ENCODE measurements at regions not wholly inside any gene's neighbourhood (a gene's known extent, or its start where the extent isn't known, plus 50 kb on each side); places are given as distances from the start of the nearest gene placed in this dataset.

- H3K4me1 Mint-ChIP-seq, result peaks cover 7% of the 10 kb centered on the region
- DNase-seq, result no peak
- peaks cover 4% of the 10 kb centered on the region for H3K27me3 Mint-ChIP-seq
- no peak overlapping the region for H3K27ac Mint-ChIP-seq
- no peaks in the 10 kb centered on the region for H3K36me3 Mint-ChIP-seq
- H3K4me3 Mint-ChIP-seq, result no peak overlapping the region
- no peaks in the 10 kb centered on the region for H3K9me3 Mint-ChIP-seq
These were observed 55.7 kb upstream of the PHACTR2 start for GRCh38 chr6:143621876-143622605.

GRCh38 chr6:143621159-143621873, 56.4 kb upstream of the PHACTR2 start:
- Mint-ChIP-seq H3K27me3 (peaks cover 4% of the 10 kb centered on the region), H3K27ac (no peak overlapping the region), H3K36me3 (no peaks in the 10 kb centered on the region), H3K9me3 (no peaks in the 10 kb centered on the region), H3K4me1 (peaks cover 10% of the 10 kb centered on the region), H3K4me3 (no peak overlapping the region)
- no peak for DNase-seq

GRCh38 chr6:143620447-143620846, 57.3 kb upstream of the PHACTR2 start:
- DNase-seq, result no peak
- H3K27me3 Mint-ChIP-seq, result peaks cover 4% of the 10 kb centered on the region
- H3K9me3 Mint-ChIP-seq, result no peaks in the 10 kb centered on the region
- H3K4me1 Mint-ChIP-seq, result peaks cover 11% of the 10 kb centered on the region
- no peak overlapping the region for H3K4me3 Mint-ChIP-seq
- H3K27ac Mint-ChIP-seq, result no peak overlapping the region
- H3K36me3 Mint-ChIP-seq, result no peaks in the 10 kb centered on the region

- no peak for DNase-seq
- Mint-ChIP-seq H3K27ac (no peak overlapping the region), H3K4me1 (peaks cover 12% of the 10 kb centered on the region), H3K36me3 (no peaks in the 10 kb centered on the region), H3K27me3 (peaks cover 4% of the 10 kb centered on the region), H3K4me3 (no peak overlapping the region), H3K9me3 (no peaks in the 10 kb centered on the region)
These were observed 57.9 kb upstream of the PHACTR2 start for GRCh38 chr6:143619824-143620401.

- Mint-ChIP-seq H3K4me1 (peaks cover 14% of the 10 kb centered on the region), H3K27me3 (peaks cover 4% of the 10 kb centered on the region), H3K36me3 (no peaks in the 10 kb centered on the region), H3K27ac (no peak overlapping the region), H3K4me3 (no peak overlapping the region), H3K9me3 (no peaks in the 10 kb centered on the region)
- DNase-seq, result no peak
These were observed 61.0 kb upstream of the PHACTR2 start for GRCh38 chr6:143616741-143617140.

- DNase-seq, result no peak
- H3K4me3 Mint-ChIP-seq, result no peak overlapping the region
- H3K27me3 Mint-ChIP-seq, result peaks cover 4% of the 10 kb centered on the region
- H3K36me3 Mint-ChIP-seq, result no peaks in the 10 kb centered on the region
- H3K4me1 Mint-ChIP-seq, result peaks cover 16% of the 10 kb centered on the region
- no peak overlapping the region for H3K27ac Mint-ChIP-seq
- no peaks in the 10 kb centered on the region for H3K9me3 Mint-ChIP-seq
These were observed 62.0 kb upstream of the PHACTR2 start for GRCh38 chr6:143615785-143616184.

- Mint-ChIP-seq H3K4me1 (peaks cover 16% of the 10 kb centered on the region), H3K27ac (no peak overlapping the region), H3K9me3 (no peaks in the 10 kb centered on the region), H3K4me3 (no peak overlapping the region), H3K36me3 (no peaks in the 10 kb centered on the region), H3K27me3 (peaks cover 4% of the 10 kb centered on the region)
- no peak for DNase-seq
These were observed 63.5 kb upstream of the PHACTR2 start for GRCh38 chr6:143614235-143614634.

- Mint-ChIP-seq H3K36me3 (no peaks in the 10 kb centered on the region), H3K4me1 (peaks cover 16% of the 10 kb centered on the region)
These were observed 64.0 kb upstream of the PHACTR2 start for GRCh38 chr6:143613749-143614148.

GRCh38 chr6:143612186-143612585, 65.6 kb upstream of the PHACTR2 start:
- H3K4me1 Mint-ChIP-seq, result peaks cover 13% of the 10 kb centered on the region

More at GRCh38 chr6:143613749-143614148, 64.0 kb upstream of the PHACTR2 start:
- Mint-ChIP-seq H3K27ac (no peak overlapping the region), H3K9me3 (no peaks in the 10 kb centered on the region), H3K27me3 (peaks cover 4% of the 10 kb centered on the region), H3K4me3 (no peak overlapping the region)
- DNase-seq, result no peak

GRCh38 chr6:143611580-143611979, 66.2 kb upstream of the PHACTR2 start:
- no peaks in the 10 kb centered on the region for H3K36me3 Mint-ChIP-seq
- peaks cover 4% of the 10 kb centered on the region for H3K27me3 Mint-ChIP-seq
- H3K9me3 Mint-ChIP-seq, result no peaks in the 10 kb centered on the region
- no peak overlapping the region for H3K4me3 Mint-ChIP-seq
- H3K4me1 Mint-ChIP-seq, result peaks cover 13% of the 10 kb centered on the region
- DNase-seq, result no peak
- H3K27ac Mint-ChIP-seq, result no peak overlapping the region

More at GRCh38 chr6:143612186-143612585, 65.6 kb upstream of the PHACTR2 start:
- H3K36me3 Mint-ChIP-seq, result no peaks in the 10 kb centered on the region
- peaks cover 4% of the 10 kb centered on the region for H3K27me3 Mint-ChIP-seq
- no peak overlapping the region for H3K4me3 Mint-ChIP-seq
- no peaks in the 10 kb centered on the region for H3K9me3 Mint-ChIP-seq
- no peak for DNase-seq
- H3K27ac Mint-ChIP-seq, result no peak overlapping the region

GRCh38 chr6:143609972-143610371, 67.8 kb upstream of the PHACTR2 start:
- DNase-seq, result no peak
- Mint-ChIP-seq H3K36me3 (no peaks in the 10 kb centered on the region), H3K4me3 (no peak overlapping the region), H3K9me3 (no peaks in the 10 kb centered on the region), H3K4me1 (peaks cover 5% of the 10 kb centered on the region), H3K27ac (no peak overlapping the region), H3K27me3 (peaks cover 4% of the 10 kb centered on the region)

GRCh38 chr6:143609501-143609900, 68.3 kb upstream of the PHACTR2 start:
- H3K4me3 Mint-ChIP-seq, result no peak overlapping the region
- H3K27ac Mint-ChIP-seq, result no peak overlapping the region
- H3K4me1 Mint-ChIP-seq, result peaks cover 5% of the 10 kb centered on the region
- no peaks in the 10 kb centered on the region for H3K9me3 Mint-ChIP-seq
- no peak for DNase-seq
- H3K36me3 Mint-ChIP-seq, result no peaks in the 10 kb centered on the region
- peaks cover 4% of the 10 kb centered on the region for H3K27me3 Mint-ChIP-seq

- DNase-seq, result no peak
- peaks cover 4% of the 10 kb centered on the region for H3K27me3 Mint-ChIP-seq
- H3K4me3 Mint-ChIP-seq, result no peak overlapping the region
- no peak overlapping the region for H3K27ac Mint-ChIP-seq
- peaks cover 2% of the 10 kb centered on the region for H3K4me1 Mint-ChIP-seq
- no peaks in the 10 kb centered on the region for H3K9me3 Mint-ChIP-seq
- no peaks in the 10 kb centered on the region for H3K36me3 Mint-ChIP-seq
These were observed 68.9 kb upstream of the PHACTR2 start for GRCh38 chr6:143608906-143609305.

- Mint-ChIP-seq H3K4me3 (no peak overlapping the region), H3K4me1 (peaks cover 2% of the 10 kb centered on the region), H3K27me3 (peaks cover 4% of the 10 kb centered on the region), H3K36me3 (no peaks in the 10 kb centered on the region), H3K27ac (no peak overlapping the region), H3K9me3 (no peaks in the 10 kb centered on the region)
- no peak for DNase-seq
These were observed 69.8 kb upstream of the PHACTR2 start for GRCh38 chr6:143607974-143608373.

- no peak overlapping the region for H3K4me3 Mint-ChIP-seq
- no peak overlapping the region for H3K27ac Mint-ChIP-seq
- H3K9me3 Mint-ChIP-seq, result no peaks in the 10 kb centered on the region
- H3K27me3 Mint-ChIP-seq, result peaks cover 4% of the 10 kb centered on the region
- no peaks in the 10 kb centered on the region for H3K36me3 Mint-ChIP-seq
- DNase-seq, result no peak
- H3K4me1 Mint-ChIP-seq, result peaks cover 2% of the 10 kb centered on the region
These were observed 70.6 kb upstream of the PHACTR2 start for GRCh38 chr6:143607168-143607567.
